Pancreas (tissue), 10 donors: ENCODE measurements at regions not wholly inside any gene's neighbourhood (a gene's known extent, or its start where the extent isn't known, plus 50 kb on each side); places are given as distances from the start of the nearest gene placed in this dataset.
A peak's percentile ranks its signal among the peaks of the same experiment; 100 is the strongest.

Source experiments
- ATAC-seq, 4 donors: fragments of 200-7000 bp; cut with Tn5 transposase; one replicate each; pipeline versions ENCODE4 v1.8.0 to v1.9.1; 2020; ENCODE audit warnings: mild to moderate bottlenecking in 4 of 4, moderate library complexity in 4 of 4
- DNase-seq, 6 donors: peaks; one replicate each; pipeline ENCODE4 v3.0.0-alpha.2; 2020
- FAIRE-seq: peaks from 2 replicates; lab custom pipeline; 2012; peaks lifted over from hg19 to GRCh38; lab: Jason Lieb, UNC
- H3K27ac ChIP-seq, 4 donors: fragments of 200-600 bp; sonication (generic); 1 replicate in 3 of 4; 2 replicates in 1 of 4; pipeline versions ENCODE4 v1.5.0 to v1.8.0; 2020
- H3K27me3 ChIP-seq, 4 donors: fragments of 200-600 bp; one replicate each; pipeline ENCODE4 v1.8.0; 2021
- H3K36me3 ChIP-seq, 3 donors: fragments of 200-600 bp; sonication (generic) in 1 of 3; one replicate each; pipeline versions ENCODE4 v1.5.0 to v1.8.0; 2020 to 2021
- H3K4me1 ChIP-seq, 3 donors: fragments of 200-600 bp; one replicate each; pipeline ENCODE4 v1.8.0; 2021
- H3K4me3 ChIP-seq, 4 donors: fragments of 200-600 bp; sonication (generic) in 2 of 4; one replicate each; pipeline versions ENCODE4 v1.5.0 to v1.8.0; 2020 to 2021
- H3K9me3 ChIP-seq, 4 donors: fragments of 200-600 bp; one replicate each; pipeline ENCODE4 v1.8.0; 2021
- CTCF ChIP-seq, 4 donors: fragments of 200-600 bp; sonication (generic) in 3 of 4; IDR thresholded peaks; one replicate each; pipeline versions ENCODE4 v1.5.0 to v1.8.0; 2021; ENCODE audit warnings: antibody characterized with exemption in 4 of 4
- WGBS, 2 donors: extraction: QIAGEN DNeasy Blood & Tissue Kit; methylation state at CpG; one replicate each; pipeline ENCODE4 v1.1.7; 2013; 5-methylcytosine and 5-hydroxymethylcytosine counted together
- intact Hi-C, 3 donors: fragments of 100-400 bp; cut with DNase I; formaldehyde crosslinking; loops; one replicate each; pipeline versions ENCODE4 v1.11.1 to v1.14.2; 2022
- donor health status: healthy with polysubstance abuse.
- donor health status: DM: no; HTN: no; CAD: no; lungs with moderate emphysema.
- donor health status: DM: no; HTN: no; CAD: no.
- donor health status: control.
- donor health status: control.
- donor health status: Bipolar disorder and iron deficiency.
- donor health status: DM: yes; HTN: yes; CAD: no.
- donor health status: DM: no; HTN: no; CAD: no.
- donor health status: DM: no; HTN: no; CAD: no.
- donor health status: DM: yes; HTN: yes; CAD: no.

- Histone ChIP-seq H3K27ac (no peak overlapping the region), H3K27me3 (no peaks in the 10 kb centered on the region), H3K4me3 (no peak overlapping the region), H3K4me1 (no peaks in the 10 kb centered on the region), H3K36me3 (no peaks in the 10 kb centered on the region), H3K9me3 (no peaks in the 10 kb centered on the region)
- DNase-seq, result no peak
- 0% methylated on average over 1 of the region's 1 CpG for WGBS, 2 donors
- ATAC-seq, result no peak
- no peak for TF ChIP-seq CTCF (IDR thresholded peaks at IDR 0.05)
- intact Hi-C loops, result no loop called here
- FAIRE-seq, result peak; percentile 20
Observed at GRCh38 chr4:26008737-26009136, 94.7 kb downstream of the SMIM20 start.

GRCh38 chr4:26009502-26009901, 95.5 kb downstream of the SMIM20 start:
- FAIRE-seq (no peak), DNase-seq (no peak), ATAC-seq (no peak)
- H3K4me1 ChIP-seq, result no peaks in the 10 kb centered on the region
- WGBS, 2 donors, result 72 to 85% methylated on average over 3 of the region's 3 CpGs
- H3K9me3 ChIP-seq, result no peaks in the 10 kb centered on the region
- H3K27ac ChIP-seq, result no peak overlapping the region
- no peaks in the 10 kb centered on the region for H3K36me3 ChIP-seq
- H3K4me3 ChIP-seq, result no peak overlapping the region
- H3K27me3 ChIP-seq, result no peaks in the 10 kb centered on the region
- no peak for TF ChIP-seq CTCF (IDR thresholded peaks at IDR 0.05)
- intact Hi-C loops, result no loop called here

GRCh38 chr4:26010304-26010703, 96.3 kb downstream of the SMIM20 start:
- no peak overlapping the region for H3K4me3 ChIP-seq
- no peak for DNase-seq
- WGBS, 2 donors, result 13 to 16% methylated on average over 2 of the region's 2 CpGs
- ATAC-seq, result no peak
- H3K4me1 ChIP-seq, result no peaks in the 10 kb centered on the region
- intact Hi-C loops, result no loop called here
- H3K36me3 ChIP-seq, result no peaks in the 10 kb centered on the region
- no peaks in the 10 kb centered on the region for H3K9me3 ChIP-seq
- no peaks in the 10 kb centered on the region for H3K27me3 ChIP-seq
- no peak for FAIRE-seq
- TF ChIP-seq CTCF (IDR thresholded peaks at IDR 0.05), result no peak
- H3K27ac ChIP-seq, result no peak overlapping the region

- no peak for TF ChIP-seq CTCF (IDR thresholded peaks at IDR 0.05)
- H3K27ac ChIP-seq, result no peak overlapping the region
- WGBS, 2 donors, result 0% methylated on average over 2 of the region's 2 CpGs
- FAIRE-seq (no peak), ATAC-seq (no peak), DNase-seq (no peak)
- H3K4me3 ChIP-seq, result no peak overlapping the region
- intact Hi-C loops, result no loop called here
- no peaks in the 10 kb centered on the region for H3K27me3 ChIP-seq
- H3K9me3 ChIP-seq, result no peaks in the 10 kb centered on the region
- no peaks in the 10 kb centered on the region for H3K4me1 ChIP-seq
- H3K36me3 ChIP-seq, result no peaks in the 10 kb centered on the region
Observed at GRCh38 chr4:26013629-26014028, 99.6 kb downstream of the SMIM20 start.

GRCh38 chr4:26015133-26015651, 101.2 kb downstream of the SMIM20 start:
- WGBS, 2 donors, result 48 to 56% methylated on average over 7 of the region's 7 CpGs
- H3K4me1 ChIP-seq, result no peaks in the 10 kb centered on the region
- no peaks in the 10 kb centered on the region for H3K27me3 ChIP-seq
- H3K27ac ChIP-seq, result no peak overlapping the region
- H3K36me3 ChIP-seq, result no peaks in the 10 kb centered on the region
- FAIRE-seq (no peak), DNase-seq (peak in 4 of 6 donors; percentile 20 to 66 (median 52)), ATAC-seq (peak; percentile 46 to 83 (median 56))
- TF ChIP-seq CTCF (IDR thresholded peaks at IDR 0.05), result no peak
- no peaks in the 10 kb centered on the region for H3K9me3 ChIP-seq
- H3K4me3 ChIP-seq, result no peak overlapping the region
- intact Hi-C loops, result no loop called here
